ENCODE measurements at regions not wholly inside any gene's neighbourhood (a gene's known extent, or its start where the extent isn't known, plus 50 kb on each side); places are given as distances from the start of the nearest gene placed in this dataset.

- no peak overlapping the region for H3K4me3 ChIP-seq (ENCODE audit: insufficient read depth, low read depth, low read length)
- no peak for DNase-seq
- no peaks in the 10 kb centered on the region for H3K27me3 ChIP-seq (ENCODE audit: control insufficient read depth, insufficient read depth, low read length)
- H3K36me3 ChIP-seq (replicated peaks; ENCODE audit: control insufficient read depth, insufficient read depth, low read length), result no peaks in the 10 kb centered on the region
These were observed 62.8 kb upstream of the BLID start for GRCh38 chr11:122178795-122179194.

GRCh38 chr11:122177238-122177637, 61.2 kb upstream of the BLID start:
- DNase-seq, result no peak
- no peak overlapping the region for H3K4me3 ChIP-seq (ENCODE audit: insufficient read depth, low read depth, low read length)
- no peaks in the 10 kb centered on the region for H3K36me3 ChIP-seq (replicated peaks; ENCODE audit: control insufficient read depth, insufficient read depth, low read length)
- H3K27me3 ChIP-seq (ENCODE audit: control insufficient read depth, insufficient read depth, low read length), result no peaks in the 10 kb centered on the region

- no peak overlapping the region for H3K4me3 ChIP-seq (ENCODE audit: insufficient read depth, low read depth, low read length)
- no peak for DNase-seq
- no peaks in the 10 kb centered on the region for H3K27me3 ChIP-seq (ENCODE audit: control insufficient read depth, insufficient read depth, low read length)
- no peaks in the 10 kb centered on the region for H3K36me3 ChIP-seq (replicated peaks; ENCODE audit: control insufficient read depth, insufficient read depth, low read length)
These were observed 60.6 kb upstream of the BLID start for GRCh38 chr11:122176651-122177050.

GRCh38 chr11:122175306-122175705, 59.3 kb upstream of the BLID start:
- Histone ChIP-seq H3K4me3 (ENCODE audit: insufficient read depth, low read depth, low read length) (no peak overlapping the region), H3K27me3 (ENCODE audit: control insufficient read depth, insufficient read depth, low read length) (no peaks in the 10 kb centered on the region), H3K36me3 (replicated peaks; ENCODE audit: control insufficient read depth, insufficient read depth, low read length) (no peaks in the 10 kb centered on the region)
- DNase-seq, result no peak

- DNase-seq, result no peak
- Histone ChIP-seq H3K27me3 (ENCODE audit: control insufficient read depth, insufficient read depth, low read length) (no peaks in the 10 kb centered on the region), H3K36me3 (replicated peaks; ENCODE audit: control insufficient read depth, insufficient read depth, low read length) (no peaks in the 10 kb centered on the region), H3K4me3 (ENCODE audit: insufficient read depth, low read depth, low read length) (no peak overlapping the region)
These were observed 57.6 kb upstream of the BLID start for GRCh38 chr11:122173587-122173986.

- no peak for DNase-seq
- Histone ChIP-seq H3K36me3 (replicated peaks; ENCODE audit: control insufficient read depth, insufficient read depth, low read length) (no peaks in the 10 kb centered on the region), H3K27me3 (ENCODE audit: control insufficient read depth, insufficient read depth, low read length) (no peaks in the 10 kb centered on the region), H3K4me3 (ENCODE audit: insufficient read depth, low read depth, low read length) (no peak overlapping the region)
These were observed 57.0 kb upstream of the BLID start for GRCh38 chr11:122173074-122173450.

- DNase-seq, result no peak
- Histone ChIP-seq H3K4me3 (ENCODE audit: insufficient read depth, low read depth, low read length) (no peak overlapping the region), H3K36me3 (replicated peaks; ENCODE audit: control insufficient read depth, insufficient read depth, low read length) (no peaks in the 10 kb centered on the region), H3K27me3 (ENCODE audit: control insufficient read depth, insufficient read depth, low read length) (no peaks in the 10 kb centered on the region)
These were observed 56.5 kb upstream of the BLID start for GRCh38 chr11:122172352-122173073.

GRCh38 chr11:122170815-122171475, 54.9 kb upstream of the BLID start:
- Histone ChIP-seq H3K27me3 (ENCODE audit: control insufficient read depth, insufficient read depth, low read length) (no peaks in the 10 kb centered on the region), H3K4me3 (ENCODE audit: insufficient read depth, low read depth, low read length) (no peak overlapping the region), H3K36me3 (replicated peaks; ENCODE audit: control insufficient read depth, insufficient read depth, low read length) (no peaks in the 10 kb centered on the region)
- no peak for DNase-seq

- H3K4me3 ChIP-seq (ENCODE audit: insufficient read depth, low read depth, low read length), result no peak overlapping the region
- DNase-seq, result no peak
- no peaks in the 10 kb centered on the region for H3K27me3 ChIP-seq (ENCODE audit: control insufficient read depth, insufficient read depth, low read length)
- no peaks in the 10 kb centered on the region for H3K36me3 ChIP-seq (replicated peaks; ENCODE audit: control insufficient read depth, insufficient read depth, low read length)
These were observed 52.2 kb upstream of the BLID start for GRCh38 chr11:122168218-122168617.

- no peaks in the 10 kb centered on the region for H3K27me3 ChIP-seq (ENCODE audit: control insufficient read depth, insufficient read depth, low read length)
- no peak for DNase-seq
- no peak overlapping the region for H3K4me3 ChIP-seq (ENCODE audit: insufficient read depth, low read depth, low read length)
- no peaks in the 10 kb centered on the region for H3K36me3 ChIP-seq (replicated peaks; ENCODE audit: control insufficient read depth, insufficient read depth, low read length)
These were observed 51.1 kb upstream of the BLID start for GRCh38 chr11:122167100-122167499.

- H3K36me3 ChIP-seq (replicated peaks; ENCODE audit: control insufficient read depth, insufficient read depth, low read length), result no peaks in the 10 kb centered on the region
- no peak for DNase-seq
- no peak overlapping the region for H3K4me3 ChIP-seq (ENCODE audit: insufficient read depth, low read depth, low read length)
- no peaks in the 10 kb centered on the region for H3K27me3 ChIP-seq (ENCODE audit: control insufficient read depth, insufficient read depth, low read length)
These were observed 49.8 kb upstream of the BLID start for GRCh38 chr11:122165607-122166371.
